Tibial nerve (tissue), 4 donors: ENCODE measurements at regions not wholly inside any gene's neighbourhood (a gene's known extent, or its start where the extent isn't known, plus 50 kb on each side); places are given as distances from the start of the nearest gene placed in this dataset.

Experiments used
- DNase-seq, 2 donors: peaks; one replicate each; pipeline ENCODE4 v3.0.0-alpha.2; 2019; ENCODE audit warnings: low spot score in 2 of 2
- H3K27ac ChIP-seq, 4 donors: fragments of 200-600 bp; sonication (generic) in 3 of 4; one replicate each; pipeline ENCODE4 v1.5.1; 2017 to 2019; ENCODE audit warnings: mild to moderate bottlenecking in 1 of 4
- H3K27me3 ChIP-seq, 2 donors: fragments of 200-600 bp; sonication (generic) in 1 of 2; one replicate each; pipeline versions ENCODE4 v1.5.1 to v1.6.0; 2017 to 2019
- H3K36me3 ChIP-seq, 3 donors: fragments of 200-600 bp; sonication (generic); one replicate each; pipeline ENCODE4 v1.5.1; 2018 to 2019
- H3K4me1 ChIP-seq, 4 donors: fragments of 200-600 bp; sonication (generic) in 3 of 4; one replicate each; pipeline ENCODE4 v1.5.1; 2017 to 2019
- H3K4me3 ChIP-seq, 4 donors: fragments of 200-600 bp; sonication (generic) in 3 of 4; one replicate each; pipeline ENCODE4 v1.5.1; 2017 to 2019; ENCODE audit warnings: mild to moderate bottlenecking in 1 of 4, moderate library complexity in 1 of 4
- H3K9me3 ChIP-seq, 4 donors: fragments of 200-600 bp; sonication (generic) in 3 of 4; one replicate each; pipeline ENCODE4 v1.5.1; 2017 to 2019
- EP300 ChIP-seq, 2 donors: sonication (generic); formaldehyde crosslinking; IDR thresholded peaks; one replicate each; pipeline ENCODE4 v1.6.1; 2017; ENCODE audit warnings: antibody characterized with exemption in 2 of 2, mild to moderate bottlenecking in 1 of 2
- POLR2A ChIP-seq, 2 donors: fragments of 450-650 bp; IDR thresholded peaks; one replicate each; pipeline ENCODE4 v1.6.1; 2017; ENCODE audit warnings: antibody characterized with exemption in 2 of 2, mild to moderate bottlenecking in 2 of 2, moderate library complexity in 2 of 2
- WGBS, 2 donors: methylation state at CpG; one replicate each; pipeline ENCODE4 v1.1.5; 2018; 5-methylcytosine and 5-hydroxymethylcytosine counted together
- TF ChIP-seq, protein P1 (sequence below), 5 experiments: fragments of 200-600 bp in 3 of 5; fragments of 450-650 bp in 2 of 5; sonication (generic) in 3 of 5; IDR thresholded peaks; one replicate each; pipeline ENCODE4 v1.5.1; 2016 to 2019; ENCODE audit warnings: antibody characterized with exemption in 5 of 5, mild to moderate bottlenecking in 3 of 5, moderate library complexity in 2 of 5

DNA sequence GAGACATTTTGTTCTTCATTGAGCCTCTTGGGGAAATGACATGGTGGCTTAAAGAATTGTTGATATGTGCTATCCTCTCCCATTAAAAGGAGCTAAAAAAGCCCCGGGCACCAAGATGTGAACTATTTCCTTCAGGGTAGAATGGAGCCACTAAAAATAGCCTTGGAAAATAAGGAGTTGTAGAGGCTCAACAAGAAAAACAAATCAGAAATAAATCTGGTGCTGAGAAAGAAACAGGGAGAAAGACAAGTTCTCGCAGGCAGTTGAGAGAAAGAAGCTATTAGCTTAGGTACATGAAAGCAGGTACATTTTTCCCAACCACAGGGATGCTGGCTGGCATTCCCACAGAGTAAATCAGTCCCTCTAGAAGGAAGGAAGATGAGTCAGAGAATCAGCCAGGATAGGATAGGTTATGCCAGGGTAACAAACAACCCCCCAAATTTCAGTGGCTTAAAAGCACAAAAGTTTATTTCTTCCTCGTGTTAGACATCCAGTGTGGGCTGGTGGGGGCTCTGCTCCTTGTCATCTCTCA is 134.6 kb upstream of the ADRA1B start:
- H3K4me3 ChIP-seq: no peak overlapping the region
- 70 to 71% methylated on average over 3 of the region's 3 CpGs for WGBS, 2 donors
- DNase-seq: no peak
- peaks cover 0 to 15% (median 0%) of the 10 kb centered on the region in 4 donors for H3K4me1 ChIP-seq
- no peaks in the 10 kb centered on the region for H3K27me3 ChIP-seq
- peak overlapping the region in 2 of 4 donors; percentile 16 to 64 for H3K27ac ChIP-seq
- no peaks in the 10 kb centered on the region for H3K9me3 ChIP-seq
- H3K36me3 ChIP-seq: no peaks in the 10 kb centered on the region
- TF ChIP-seq, protein P1, sequence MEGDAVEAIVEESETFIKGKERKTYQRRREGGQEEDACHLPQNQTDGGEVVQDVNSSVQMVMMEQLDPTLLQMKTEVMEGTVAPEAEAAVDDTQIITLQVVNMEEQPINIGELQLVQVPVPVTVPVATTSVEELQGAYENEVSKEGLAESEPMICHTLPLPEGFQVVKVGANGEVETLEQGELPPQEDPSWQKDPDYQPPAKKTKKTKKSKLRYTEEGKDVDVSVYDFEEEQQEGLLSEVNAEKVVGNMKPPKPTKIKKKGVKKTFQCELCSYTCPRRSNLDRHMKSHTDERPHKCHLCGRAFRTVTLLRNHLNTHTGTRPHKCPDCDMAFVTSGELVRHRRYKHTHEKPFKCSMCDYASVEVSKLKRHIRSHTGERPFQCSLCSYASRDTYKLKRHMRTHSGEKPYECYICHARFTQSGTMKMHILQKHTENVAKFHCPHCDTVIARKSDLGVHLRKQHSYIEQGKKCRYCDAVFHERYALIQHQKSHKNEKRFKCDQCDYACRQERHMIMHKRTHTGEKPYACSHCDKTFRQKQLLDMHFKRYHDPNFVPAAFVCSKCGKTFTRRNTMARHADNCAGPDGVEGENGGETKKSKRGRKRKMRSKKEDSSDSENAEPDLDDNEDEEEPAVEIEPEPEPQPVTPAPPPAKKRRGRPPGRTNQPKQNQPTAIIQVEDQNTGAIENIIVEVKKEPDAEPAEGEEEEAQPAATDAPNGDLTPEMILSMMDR (IDR thresholded peaks at IDR 0.05): no peak

- TF ChIP-seq, protein P1 (IDR thresholded peaks at IDR 0.05): no peak
- no peak for TF ChIP-seq POLR2A (IDR thresholded peaks at IDR 0.05)
- no peak for DNase-seq
- peaks cover 0 to 18% (median 0%) of the 10 kb centered on the region in 4 donors for H3K4me1 ChIP-seq
- H3K9me3 ChIP-seq: no peaks in the 10 kb centered on the region
- 79 to 87% methylated on average over 9 of the region's 9 CpGs for WGBS, 2 donors
- H3K36me3 ChIP-seq: no peaks in the 10 kb centered on the region
- H3K27me3 ChIP-seq: no peaks in the 10 kb centered on the region
- peak overlapping the region in 2 of 4 donors; percentile 16 to 64 for H3K27ac ChIP-seq
- no peak overlapping the region for H3K4me3 ChIP-seq
Observed at GRCh38 chr5:159782197-159782994, 133.9 kb upstream of the ADRA1B start.

- WGBS, 2 donors: 86 to 93% methylated on average over 2 of the region's 2 CpGs
- Histone ChIP-seq H3K27ac (no peak overlapping the region), H3K4me3 (no peak overlapping the region), H3K9me3 (no peaks in the 10 kb centered on the region), H3K27me3 (no peaks in the 10 kb centered on the region), H3K36me3 (no peaks in the 10 kb centered on the region), H3K4me1 (peaks cover 0 to 22% (median 1%) of the 10 kb centered on the region in 4 donors)
- TF ChIP-seq EP300 (IDR thresholded peaks at IDR 0.05) (no peak), POLR2A (IDR thresholded peaks at IDR 0.05) (no peak)
- TF ChIP-seq, protein P1 (IDR thresholded peaks at IDR 0.05): no peak
- no peak for DNase-seq
Observed at GRCh38 chr5:159782995-159783300, 133.3 kb upstream of the ADRA1B start.

GRCh38 chr5:159783726-159784247 is 132.5 kb upstream of the ADRA1B start:
- H3K9me3 ChIP-seq: no peaks in the 10 kb centered on the region
- H3K4me3 ChIP-seq: no peak overlapping the region
- TF ChIP-seq POLR2A (IDR thresholded peaks at IDR 0.05): no peak
- no peak for TF ChIP-seq EP300 (IDR thresholded peaks at IDR 0.05)
- WGBS, 2 donors: 64 to 77% methylated on average over 3 of the region's 3 CpGs
- no peaks in the 10 kb centered on the region for H3K36me3 ChIP-seq
- DNase-seq: no peak
- H3K27me3 ChIP-seq: no peaks in the 10 kb centered on the region
- H3K4me1 ChIP-seq: peaks cover 0 to 29% (median 2%) of the 10 kb centered on the region in 4 donors
- H3K27ac ChIP-seq: no peak overlapping the region

DNA sequence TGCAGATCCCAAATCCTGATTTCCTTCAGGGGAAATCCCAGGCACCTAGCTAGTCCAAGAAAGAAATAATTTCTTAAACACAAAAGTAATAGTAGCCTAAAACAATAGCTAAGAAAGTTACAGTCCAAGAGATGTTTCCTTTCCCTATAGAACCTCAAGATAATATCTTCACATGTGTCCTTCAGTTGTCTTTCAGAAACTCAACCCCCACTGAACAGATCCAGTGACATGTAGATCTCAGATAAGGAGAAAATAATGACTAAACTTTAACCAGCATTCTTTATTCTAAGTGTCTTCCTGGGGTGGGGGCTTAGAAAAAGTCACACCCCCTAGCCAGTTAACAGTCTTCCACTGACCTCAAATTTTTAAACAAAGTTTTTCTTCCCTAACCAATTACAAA is 131.3 kb upstream of the ADRA1B start:
- H3K9me3 ChIP-seq: no peaks in the 10 kb centered on the region
- H3K27me3 ChIP-seq: no peaks in the 10 kb centered on the region
- DNase-seq: no peak
- H3K4me1 ChIP-seq: peaks cover 0 to 33% (median 2%) of the 10 kb centered on the region in 4 donors
- peak overlapping the region in 1 of 4 donors; percentile 80 for H3K27ac ChIP-seq
- no peaks in the 10 kb centered on the region for H3K36me3 ChIP-seq
- TF ChIP-seq, protein P1 (IDR thresholded peaks at IDR 0.05): no peak
- TF ChIP-seq EP300 (IDR thresholded peaks at IDR 0.05) (no peak), POLR2A (IDR thresholded peaks at IDR 0.05) (no peak)
- no peak overlapping the region for H3K4me3 ChIP-seq
